NCI-H2196 (cell line): ENCODE measurements at regions not wholly inside any gene's neighbourhood (a gene's known extent, or its start where the extent isn't known, plus 50 kb on each side); places are given as distances from the start of the nearest gene placed in this dataset.
"Not testable (repeated sequence)": the region's sequence is repeated elsewhere in the genome, so short reads cannot be mapped to it uniquely, and the experiment has no call there.

Experiments used
- DNase-seq: peaks from one replicate; lab custom pipeline; 2025; ENCODE audit not compliant: unreplicated experiment; lab: John Stamatoyannopoulos, UW

DNA sequence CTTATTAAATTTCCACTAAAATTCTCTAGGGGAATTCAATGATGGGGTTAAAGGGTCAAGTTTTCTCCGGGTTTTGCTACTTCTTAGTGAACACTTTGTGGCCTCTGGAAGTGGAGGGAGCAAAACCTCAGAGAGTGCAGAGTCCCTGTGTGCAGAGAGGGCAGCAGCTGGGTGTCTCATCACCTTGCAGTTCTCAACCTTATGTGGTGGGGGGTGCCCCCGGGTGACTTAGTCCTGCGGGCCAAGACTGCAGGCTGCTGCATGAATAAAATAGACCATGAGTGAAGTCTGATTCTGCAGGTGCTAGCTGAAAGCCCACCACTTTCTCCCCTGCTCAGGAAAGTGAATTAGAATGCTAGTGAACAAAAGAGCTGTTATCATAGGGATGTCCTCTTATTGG, 191.6 kb downstream of the DLEU7 start:
- no peak for DNase-seq

DNA sequence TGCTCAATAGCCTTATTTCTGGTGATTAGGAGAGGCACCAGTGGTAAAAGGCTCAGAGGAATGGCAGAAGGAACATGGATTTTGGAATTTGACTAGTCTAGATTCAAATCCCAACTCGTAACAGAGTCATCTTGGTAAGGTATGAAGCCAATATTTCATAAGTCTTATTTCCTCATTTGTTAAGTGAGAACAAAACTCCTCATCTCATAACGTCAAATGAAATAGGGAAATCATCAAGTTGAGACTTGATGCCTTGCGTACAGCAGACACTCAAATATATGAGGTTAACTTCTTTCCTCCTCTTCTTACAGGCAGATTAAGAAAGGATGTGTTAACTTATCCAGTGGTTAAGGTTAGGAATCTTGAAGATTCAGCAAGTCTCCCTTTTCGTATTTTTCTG, 189.2 kb downstream of the DLEU7 start:
- no peak for DNase-seq

DNA sequence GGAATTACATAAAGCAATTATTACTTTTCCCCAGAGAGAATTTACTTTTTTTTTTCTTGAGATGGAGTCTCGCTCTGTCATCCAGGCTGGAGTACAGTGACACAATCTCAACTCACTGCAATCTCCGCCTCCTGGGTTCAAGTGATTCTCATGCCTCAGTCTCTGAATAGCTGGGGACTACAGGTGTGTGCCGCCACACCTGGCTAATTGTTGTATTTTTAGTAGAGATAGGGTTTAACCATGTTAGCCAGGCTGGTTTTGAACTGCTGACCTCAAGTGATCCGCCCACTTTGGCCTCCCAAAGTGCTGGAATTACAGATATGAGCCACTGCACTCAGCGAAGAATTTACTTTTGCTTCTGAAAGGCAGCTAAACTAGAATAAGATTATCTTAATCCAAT, 181.6 kb downstream of the DLEU7 start:
- not testable (repeated sequence) for DNase-seq

DNA sequence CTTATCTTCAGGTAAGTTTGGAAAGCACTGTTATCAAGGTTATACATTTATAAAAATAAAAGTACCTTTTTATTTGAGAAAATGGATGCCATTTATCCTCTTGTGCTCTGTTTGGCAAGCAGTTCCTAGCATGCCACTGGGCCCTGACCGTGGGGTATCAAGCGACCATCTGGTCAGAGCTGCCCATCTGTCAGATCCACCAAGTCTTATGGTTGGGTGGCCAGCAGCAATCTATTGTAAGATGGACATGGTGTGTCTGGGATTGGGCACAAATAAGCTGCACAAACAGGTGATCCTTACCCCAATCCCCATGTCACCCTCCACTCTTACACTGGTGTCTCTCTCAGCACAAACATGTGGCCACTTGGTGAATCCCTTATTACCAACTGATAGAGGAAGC, 178.5 kb downstream of the DLEU7 start:
- no peak for DNase-seq

DNA sequence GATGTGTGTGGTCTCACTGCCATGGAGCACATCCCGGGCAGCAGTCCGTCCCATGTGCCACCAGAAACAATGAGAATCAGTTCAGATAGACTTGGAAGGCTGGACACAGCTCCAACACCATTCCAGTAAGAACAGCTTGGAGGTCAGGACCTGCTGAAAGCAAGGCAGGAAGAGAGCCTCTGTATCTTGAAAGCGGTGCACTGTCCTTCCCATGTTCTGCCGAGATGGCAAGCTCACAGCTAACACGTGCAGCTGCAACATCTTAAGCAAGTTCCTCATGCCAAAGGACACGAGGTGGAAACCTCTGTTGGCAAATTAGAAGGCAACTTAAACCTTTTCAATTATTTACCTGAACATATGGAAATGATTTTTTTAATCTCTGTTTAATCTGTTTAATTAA, 175.4 kb downstream of the DLEU7 start:
- DNase-seq: no peak

DNA sequence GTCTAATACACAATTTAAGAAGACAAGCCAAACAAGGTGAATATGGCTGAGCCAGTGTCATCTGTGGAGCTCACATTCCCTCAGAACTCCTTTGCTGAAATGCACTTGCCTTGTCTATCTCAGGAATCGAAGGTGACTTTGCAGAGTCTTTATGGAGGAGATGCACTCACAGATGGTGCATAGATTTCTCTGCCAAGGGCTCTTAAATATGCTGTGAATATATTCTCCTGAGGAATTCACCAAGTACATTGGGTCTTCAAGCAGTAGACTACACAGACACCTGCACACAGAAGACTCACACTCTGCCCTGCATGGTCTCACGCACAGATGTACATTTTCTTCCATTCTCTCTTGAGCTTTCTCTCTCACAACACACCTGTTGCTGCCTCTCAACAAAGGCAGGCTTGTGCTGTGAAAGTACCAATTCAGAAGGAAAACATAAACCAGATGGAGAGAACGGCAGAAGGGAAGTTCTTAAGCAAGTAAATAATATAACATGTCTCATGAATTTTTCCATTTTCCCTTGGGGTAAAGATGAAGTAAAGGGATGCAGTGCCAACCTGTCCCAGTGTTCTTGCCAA, 174.7 kb downstream of the DLEU7 start:
- DNase-seq: no peak

DNA sequence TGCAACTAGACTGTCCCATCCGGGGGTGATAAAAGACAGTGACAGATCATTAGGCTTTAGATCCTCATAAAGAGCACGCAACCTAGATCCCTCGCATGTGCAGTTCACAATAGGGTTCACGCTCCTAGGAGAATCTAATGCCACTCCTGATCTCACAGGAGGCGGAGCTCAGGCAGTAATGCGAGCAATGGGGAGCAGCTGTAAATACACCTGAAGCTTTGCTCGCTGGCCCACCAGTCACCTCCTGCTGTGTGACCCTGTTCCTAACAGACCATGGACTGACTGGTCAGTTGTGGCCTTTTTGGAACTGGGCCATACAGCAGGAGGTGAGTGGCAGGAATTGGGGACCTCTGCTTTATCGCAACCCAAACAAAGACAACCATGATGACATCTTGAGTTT, 173.2 kb downstream of the DLEU7 start:
- DNase-seq: no peak

DNA sequence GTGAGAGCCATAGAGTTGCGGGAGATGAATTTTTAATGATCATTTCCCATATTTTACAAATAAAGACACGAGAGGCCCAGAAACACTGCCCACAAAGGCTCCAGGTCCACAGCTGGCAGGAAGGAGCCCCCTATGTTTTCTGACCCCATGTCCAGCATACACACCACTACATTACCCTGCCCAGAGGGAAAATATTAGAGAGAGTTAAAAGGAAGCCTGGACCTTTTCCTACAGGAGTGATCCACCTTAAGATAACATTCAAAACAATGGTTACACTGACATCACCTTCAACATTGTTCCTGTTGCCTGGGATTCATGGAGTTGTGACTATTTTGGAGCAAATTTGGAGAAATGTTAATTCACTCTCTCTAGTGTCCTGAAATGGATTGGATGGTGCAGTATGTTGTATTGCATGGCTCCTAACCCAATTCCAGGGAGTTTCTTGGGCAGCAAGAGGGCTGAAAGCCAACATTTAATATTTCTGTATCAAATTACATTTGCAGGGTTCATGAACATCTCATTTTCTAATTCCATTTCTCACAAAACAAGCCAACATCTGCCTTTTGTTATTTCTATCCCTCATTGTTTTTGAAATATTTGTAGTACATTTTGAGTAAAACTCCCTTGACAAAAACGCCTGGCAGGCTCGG, 172.5 kb downstream of the DLEU7 start:
- DNase-seq: no peak

DNA sequence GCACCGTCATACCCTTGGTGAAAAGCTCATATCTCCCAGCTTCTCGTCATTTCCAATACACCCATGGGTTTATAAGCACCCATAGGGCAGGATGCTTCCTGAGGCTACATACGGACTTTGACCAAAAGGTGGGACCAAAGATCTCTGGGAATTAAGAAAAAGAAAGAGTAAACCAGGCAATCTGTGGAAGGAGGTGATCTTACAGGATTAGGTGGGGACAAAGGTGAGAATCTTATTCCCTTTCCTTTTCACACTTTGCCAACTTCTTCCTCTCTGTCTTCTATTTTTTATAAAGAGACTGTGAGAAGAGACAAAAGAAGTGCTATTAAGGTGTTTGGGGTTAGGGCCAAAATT, 172.0 kb downstream of the DLEU7 start:
- DNase-seq: no peak

DNA sequence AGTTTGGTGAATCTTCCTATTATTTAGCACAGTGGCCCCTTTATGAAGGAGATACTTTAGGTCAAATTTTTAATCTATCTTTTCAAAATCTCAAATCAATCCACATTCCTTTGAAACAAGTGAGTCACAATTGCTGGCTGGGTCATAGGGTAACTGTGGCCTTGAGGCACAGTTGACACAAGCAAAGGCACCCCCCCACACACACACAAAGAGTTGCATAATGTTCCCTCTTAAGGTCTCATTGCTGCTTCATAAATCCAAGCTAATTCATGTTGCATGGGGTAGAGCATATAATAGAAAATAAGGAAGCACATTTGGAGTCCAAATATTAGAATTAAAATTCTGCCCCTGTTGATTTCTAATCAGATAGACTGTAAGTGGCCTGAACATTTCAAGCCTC, 171.5 kb downstream of the DLEU7 start:
- no peak for DNase-seq

DNA sequence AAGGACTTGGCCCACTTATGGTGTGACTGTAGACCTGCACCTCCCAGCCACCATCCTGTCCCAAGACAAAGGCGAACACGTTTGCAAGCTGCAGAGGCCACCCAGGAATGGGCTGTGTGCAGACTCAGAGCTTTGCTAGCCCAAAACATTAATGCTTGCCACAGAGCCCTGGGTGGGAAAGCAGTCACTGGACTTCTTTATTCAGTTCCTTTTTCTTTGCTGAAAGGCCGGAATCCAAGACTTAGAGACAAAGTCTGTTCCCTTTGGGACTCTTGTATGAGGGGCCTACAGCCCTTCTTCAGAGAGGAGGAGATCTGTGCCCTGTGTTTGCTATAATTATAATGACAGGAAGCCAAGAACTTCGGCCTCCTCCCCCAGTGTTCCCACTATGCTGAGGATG, 167.8 kb downstream of the DLEU7 start:
- DNase-seq: no peak

DNA sequence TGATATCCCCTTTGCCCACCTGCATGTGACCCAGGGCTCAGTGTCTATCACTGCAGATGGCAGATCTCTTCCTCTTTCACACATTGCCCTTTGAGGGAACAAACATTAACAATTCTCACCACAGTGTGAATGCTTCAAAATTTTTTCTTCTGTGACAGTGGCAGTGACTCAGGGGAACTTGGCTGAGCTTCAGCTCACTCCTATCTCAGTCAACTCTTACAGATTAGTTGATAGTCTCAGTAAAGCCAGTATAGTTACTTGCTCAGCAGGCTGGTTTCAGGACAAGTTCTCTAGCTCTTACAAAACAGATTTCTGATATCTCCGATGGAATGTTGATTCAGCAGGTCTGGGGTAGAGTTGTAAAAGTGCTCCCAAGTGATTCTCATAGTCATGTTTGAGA, 166.9 kb downstream of the DLEU7 start:
- no peak for DNase-seq

DNA sequence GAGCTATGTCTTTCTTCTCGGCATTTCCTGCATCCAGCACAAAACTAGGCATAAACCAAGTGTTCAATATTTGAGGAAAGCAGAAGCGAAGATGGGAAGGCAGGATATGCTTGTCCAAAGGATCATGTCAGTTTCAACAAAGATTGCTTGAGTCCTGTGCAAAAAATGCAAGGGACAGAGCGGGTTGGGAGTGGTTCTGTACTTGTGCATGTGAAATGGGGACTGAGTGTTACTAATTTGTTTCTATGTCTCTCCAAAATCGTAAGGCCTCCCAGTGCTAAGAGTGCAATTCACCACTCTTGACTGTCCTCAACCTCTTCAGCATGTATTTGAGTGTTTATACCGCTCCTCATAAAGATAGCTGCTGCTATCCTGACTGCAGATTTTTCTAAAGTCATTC, 166.2 kb downstream of the DLEU7 start:
- no peak for DNase-seq

DNA sequence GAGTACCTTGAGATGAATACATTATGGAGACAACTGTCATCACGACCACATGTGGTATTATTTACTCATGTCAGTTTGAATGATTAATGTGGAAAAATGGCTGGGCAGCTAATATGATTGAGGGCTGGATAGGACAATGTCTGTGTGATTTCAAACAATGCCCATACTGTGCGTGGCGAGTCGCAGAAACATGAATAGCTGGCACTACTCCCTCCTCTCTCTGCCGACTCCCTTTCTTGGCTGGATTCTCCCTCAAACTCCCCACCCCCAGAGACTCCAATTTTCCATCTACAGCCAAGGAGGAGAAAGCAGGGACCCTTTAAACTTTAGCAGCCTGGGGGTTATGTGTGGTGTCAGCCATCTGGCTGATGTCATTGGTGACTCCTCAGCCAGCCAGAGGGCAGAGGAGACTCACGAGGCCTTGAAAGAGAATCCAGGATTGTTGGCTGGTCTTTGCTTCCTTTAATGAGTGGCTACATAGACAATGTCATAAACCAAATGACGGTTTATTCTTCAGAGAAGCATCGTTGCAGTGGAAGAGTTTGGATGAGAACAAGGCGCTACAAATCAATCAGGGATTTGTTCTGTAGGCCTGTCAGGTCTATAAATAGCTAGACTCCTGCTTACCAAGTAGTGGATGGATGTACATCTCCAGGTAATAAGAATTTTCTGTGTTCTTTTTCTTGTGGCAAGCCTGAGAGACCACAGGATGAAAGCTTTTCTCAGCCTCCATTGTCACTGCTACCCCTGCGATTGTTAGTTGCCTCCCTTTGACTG, 165.6 kb downstream of the DLEU7 start:
- DNase-seq: no peak

DNA sequence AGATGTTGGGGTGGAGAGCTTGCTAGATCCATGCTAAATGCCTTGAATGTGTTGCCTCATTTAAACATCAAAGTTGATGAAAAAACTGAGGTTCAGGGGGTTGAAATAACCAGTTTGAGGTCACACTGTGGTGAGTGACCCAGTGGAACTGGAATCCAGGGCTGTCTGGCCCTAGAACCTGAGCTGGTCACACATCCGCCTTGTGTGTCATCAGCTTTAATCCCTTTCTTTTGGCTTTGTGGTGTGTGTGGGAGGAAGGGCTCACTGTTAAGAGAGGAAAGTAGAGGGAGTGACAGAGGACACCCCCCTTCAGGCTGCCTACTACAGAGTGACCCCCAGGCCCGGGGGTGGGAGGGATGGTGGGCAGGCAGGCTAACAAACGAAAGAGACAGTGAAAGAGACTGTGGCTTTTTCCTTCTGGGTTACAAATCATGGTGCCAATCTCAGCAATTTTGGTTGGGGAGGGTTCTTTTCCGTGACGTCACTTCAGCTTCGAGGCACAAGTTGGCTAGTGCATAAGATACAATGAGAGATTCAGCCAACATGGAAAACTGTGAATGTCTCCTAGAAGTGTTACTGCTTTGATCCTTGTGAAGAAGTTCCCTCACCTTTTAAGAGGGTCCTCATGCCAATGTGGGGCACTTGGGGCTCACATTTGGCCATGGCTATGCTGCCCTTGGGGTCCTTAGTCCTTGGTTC, 164.9 kb downstream of the DLEU7 start:
- DNase-seq: no peak

DNA sequence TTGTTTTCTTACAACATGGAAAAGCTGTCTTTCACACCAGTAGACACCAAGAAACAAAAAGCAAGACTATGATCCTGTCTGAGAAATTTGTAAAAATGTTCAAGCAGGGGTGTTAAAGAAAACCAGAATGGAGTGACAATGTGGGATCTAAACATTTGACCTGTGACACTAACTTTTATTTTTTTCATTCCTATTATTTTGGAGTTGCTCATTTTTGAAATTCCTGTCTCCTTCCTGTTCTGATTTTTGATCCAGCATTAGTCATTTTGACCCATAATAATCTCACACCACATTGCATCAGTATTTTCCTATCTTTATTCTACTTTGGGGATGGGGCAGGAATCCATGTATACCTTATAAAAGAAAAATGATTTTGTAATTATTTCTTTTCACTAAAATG, 164.2 kb downstream of the DLEU7 start:
- no peak for DNase-seq

DNA sequence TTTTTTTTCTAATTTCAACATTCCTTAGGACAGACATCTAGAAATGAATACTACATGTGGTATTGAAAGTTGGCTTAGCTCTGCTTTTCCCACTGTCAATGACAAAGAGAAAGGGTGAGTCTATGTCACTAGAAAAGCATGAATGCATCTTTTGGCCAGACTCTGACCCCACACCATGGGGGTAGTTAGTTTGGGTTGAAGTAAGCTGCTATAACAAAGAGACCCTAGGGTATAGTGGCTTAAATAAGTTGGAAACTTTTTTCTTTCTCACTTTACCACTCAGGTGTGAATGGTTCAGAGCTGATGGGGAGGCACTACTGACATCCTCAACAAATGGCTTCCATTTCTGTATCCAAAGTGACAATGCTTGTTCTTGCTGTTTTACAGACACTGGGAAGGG, 161.5 kb downstream of the DLEU7 start:
- no peak for DNase-seq

DNA sequence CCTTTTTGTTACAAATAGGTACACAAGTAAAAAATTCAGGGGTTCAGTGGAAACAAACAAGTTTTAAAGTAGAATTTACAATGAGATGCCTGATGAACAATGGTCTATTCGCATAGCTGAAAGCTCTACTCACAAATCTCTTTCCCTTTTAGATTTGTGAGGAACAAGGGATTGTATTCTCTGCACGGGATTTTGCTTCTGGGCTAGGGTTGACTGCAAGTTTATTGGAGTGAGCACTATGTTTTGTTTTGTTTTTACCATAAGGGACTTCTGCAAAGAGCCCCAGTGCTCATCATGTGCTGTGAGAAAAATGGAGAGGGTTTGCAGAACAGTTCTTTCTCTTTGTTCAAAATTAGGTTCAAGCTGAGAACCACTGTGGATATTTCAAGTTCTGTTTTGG, 160.5 kb downstream of the DLEU7 start:
- no peak for DNase-seq

DNA sequence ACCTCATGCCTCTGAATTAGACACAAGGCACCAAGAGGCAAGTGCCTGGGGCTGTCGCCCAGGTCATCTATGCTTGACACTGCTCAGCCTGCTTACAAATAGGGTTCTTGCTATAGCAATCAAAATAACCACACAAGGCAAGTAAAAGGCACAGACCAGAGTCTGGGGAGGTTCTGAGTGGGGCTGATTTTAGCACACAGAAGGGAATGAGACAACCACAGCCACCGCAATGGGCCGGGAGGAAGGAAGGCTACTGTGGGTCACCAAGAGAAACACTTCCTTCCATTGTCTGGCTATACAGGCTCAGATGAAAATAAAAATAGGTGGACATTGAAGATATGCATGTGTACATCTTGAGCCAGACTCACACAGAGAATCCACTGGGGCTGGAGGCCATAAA, 159.1 kb downstream of the DLEU7 start:
- DNase-seq: no peak

DNA sequence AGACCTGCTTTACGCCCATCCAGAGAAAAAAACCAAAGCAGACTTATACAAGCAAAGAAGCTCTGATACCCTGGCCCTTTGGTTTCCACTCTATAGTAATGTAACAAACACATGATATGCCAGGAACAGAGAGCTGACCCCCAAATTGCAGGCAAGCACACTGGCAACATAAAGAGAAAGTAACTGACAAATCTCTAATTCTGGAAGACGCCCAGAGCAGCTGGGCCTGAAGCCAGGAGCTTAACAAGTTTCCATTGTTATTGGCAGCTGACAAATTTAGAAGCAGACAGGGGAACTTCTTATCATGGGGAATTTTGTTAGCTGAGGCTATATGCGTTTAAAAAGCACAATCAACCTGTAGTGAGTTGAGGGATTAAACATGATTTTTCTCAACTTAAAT, 158.0 kb downstream of the DLEU7 start:
- DNase-seq: peak; percentile 46

DNA sequence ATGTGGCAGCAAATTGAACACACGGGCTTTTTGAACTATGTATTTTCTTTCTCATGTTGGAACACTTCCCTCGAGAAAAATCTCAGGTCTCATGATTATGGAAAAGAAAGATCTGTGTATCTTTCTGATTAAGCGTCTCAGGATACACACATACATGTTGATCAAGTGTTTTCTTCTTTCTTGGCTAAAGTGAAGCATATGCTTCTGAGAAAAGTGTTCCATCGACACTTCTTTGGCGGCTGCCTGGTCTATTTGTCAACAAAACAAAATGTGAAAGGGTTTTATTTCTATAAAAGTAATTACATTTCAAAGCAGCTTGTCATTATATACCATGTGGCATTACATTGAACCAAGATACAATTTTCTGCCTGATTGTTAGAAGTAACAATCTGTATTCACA, 157.5 kb downstream of the DLEU7 start:
- no peak for DNase-seq

DNA sequence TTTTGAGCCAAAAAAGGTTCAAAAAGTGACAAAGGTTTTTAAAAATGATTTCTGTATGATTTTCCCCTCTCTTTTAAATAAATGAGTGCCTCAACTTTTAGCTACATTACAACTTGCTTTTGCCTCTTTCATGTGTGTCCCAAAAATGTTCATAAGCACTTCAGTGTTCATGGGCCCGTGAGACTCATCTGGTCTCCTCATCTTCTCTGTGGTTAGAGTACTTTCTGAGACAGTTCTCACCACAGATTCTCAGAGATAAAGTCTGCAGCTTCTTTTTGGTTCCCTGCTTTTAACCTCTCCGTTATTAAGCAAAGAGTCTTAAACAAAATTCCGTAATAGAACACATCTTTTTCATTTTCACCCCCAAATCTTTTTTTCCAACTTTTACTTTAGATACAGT, 156.9 kb downstream of the DLEU7 start:
- no peak for DNase-seq
